DMS114 treated with DMSO at 0.1 percent for 48 hours (cell line): ENCODE measurements at regions not wholly inside any gene's neighbourhood (a gene's known extent, or its start where the extent isn't known, plus 50 kb on each side); places are given as distances from the start of the nearest gene placed in this dataset.
"Not testable (repeated sequence)": the region's sequence is repeated elsewhere in the genome, so short reads cannot be mapped to it uniquely, and the experiment has no call there.

Experiments used
- DNase-seq: peaks from one replicate; lab custom pipeline; 2025; ENCODE audit not compliant: unreplicated experiment; lab: John Stamatoyannopoulos, UW

- not testable (repeated sequence) for DNase-seq
Observed at GRCh38 chr6:77087794-77088318, 375.4 kb downstream of the HTR1B start.

- DNase-seq: no peak
Observed at GRCh38 chr6:77074037-77074713, 389.1 kb downstream of the HTR1B start.

- DNase-seq: no peak
Observed at GRCh38 chr6:77073410-77073760, 389.9 kb downstream of the HTR1B start.

- DNase-seq: no peak
Observed at GRCh38 chr6:77072694-77073409, 390.4 kb downstream of the HTR1B start.

GRCh38 chr6:77063494-77063893 is 399.8 kb downstream of the HTR1B start:
- DNase-seq: no peak

DNA sequence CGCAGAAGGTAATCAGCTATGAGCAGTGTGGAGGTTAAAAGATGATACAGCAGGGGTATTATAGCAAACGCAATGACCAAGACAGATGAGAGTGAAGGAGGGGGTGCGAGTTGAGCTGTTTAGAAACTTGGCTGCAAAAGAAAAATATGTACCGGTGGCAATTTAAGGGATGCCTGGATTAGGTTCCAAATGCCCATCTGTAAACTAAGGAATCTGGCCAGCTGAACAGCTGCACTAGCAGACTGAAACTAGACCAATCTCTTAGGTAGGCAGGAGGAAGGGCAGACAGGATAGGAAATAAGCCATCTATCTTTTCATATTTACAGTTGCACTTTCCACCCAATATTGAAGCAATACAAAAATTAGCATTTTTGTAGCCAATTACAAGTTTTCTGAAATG is 407.6 kb downstream of the HTR1B start:
- no peak for DNase-seq

- no peak for DNase-seq
Observed at GRCh38 chr6:77040568-77041195, 422.6 kb downstream of the HTR1B start.

GRCh38 chr6:77038807-77039206 is 424.5 kb downstream of the HTR1B start:
- no peak for DNase-seq

GRCh38 chr6:77037439-77037838 is 425.9 kb downstream of the HTR1B start:
- no peak for DNase-seq

DNA sequence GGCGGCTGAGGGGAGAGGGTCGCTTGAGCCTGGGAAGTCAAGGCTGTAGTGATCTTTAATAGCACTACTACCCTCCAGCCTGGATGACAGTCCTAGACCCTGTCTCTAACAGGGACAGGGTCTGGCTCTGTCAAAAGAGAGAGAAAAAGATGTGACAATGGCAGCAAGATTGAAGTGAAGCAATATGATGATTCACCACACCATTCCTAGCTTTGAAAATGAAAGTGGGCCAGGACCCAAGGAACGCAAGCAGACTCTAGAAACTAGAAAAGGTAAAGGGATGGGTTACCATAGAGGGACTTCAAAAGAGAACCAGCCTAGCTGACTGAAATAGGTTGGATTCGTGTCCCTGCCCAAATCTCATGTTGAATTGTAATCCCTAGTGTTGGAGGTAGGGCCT is 426.9 kb downstream of the HTR1B start:
- no peak for DNase-seq

GRCh38 chr6:77034161-77034560 is 429.1 kb downstream of the HTR1B start:
- DNase-seq: no peak

- DNase-seq: no peak
Observed at GRCh38 chr6:77030929-77031674, 432.2 kb downstream of the HTR1B start.

DNA sequence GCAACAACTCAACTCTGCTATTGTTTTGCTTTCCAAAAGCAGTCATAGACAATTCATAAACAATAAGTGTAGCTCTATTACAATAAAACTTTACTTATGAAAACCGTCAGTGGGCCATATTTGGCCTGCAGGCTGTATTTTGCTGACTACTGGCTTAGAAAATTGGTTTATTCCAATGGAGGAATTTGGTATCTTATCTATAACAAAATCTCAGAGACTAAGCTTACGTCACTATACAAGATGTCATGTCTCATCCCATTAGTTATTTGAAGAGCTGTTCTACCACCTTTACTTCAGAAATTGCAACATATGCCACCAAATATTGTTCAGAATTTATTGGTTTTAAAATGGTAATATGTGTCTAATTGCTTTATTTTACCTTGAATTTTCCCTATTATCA is 436.9 kb downstream of the HTR1B start:
- DNase-seq: no peak

GRCh38 chr6:77025736-77026223 is 437.5 kb downstream of the HTR1B start:
- DNase-seq: no peak

DNA sequence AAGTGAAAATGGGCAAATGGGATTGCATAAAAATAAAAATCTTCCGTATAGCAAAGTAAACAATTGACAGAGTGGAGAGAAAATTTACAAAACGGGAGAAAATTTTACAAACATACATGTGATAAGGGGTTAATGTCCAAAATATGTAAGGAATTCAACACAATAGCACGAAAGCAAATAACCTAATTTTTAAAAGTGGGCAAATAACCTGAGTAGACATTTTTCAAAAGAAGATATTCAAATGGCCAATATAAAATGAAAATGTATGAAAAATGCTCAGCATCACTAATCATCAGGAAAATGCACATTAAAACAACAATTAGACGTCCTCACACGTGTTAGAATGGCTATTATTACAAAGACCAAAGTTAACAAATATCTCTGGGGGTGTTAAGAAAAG is 441.5 kb downstream of the HTR1B start:
- no peak for DNase-seq

- no peak for DNase-seq
Observed at GRCh38 chr6:77021232-77021631, 442.1 kb downstream of the HTR1B start.

DNA sequence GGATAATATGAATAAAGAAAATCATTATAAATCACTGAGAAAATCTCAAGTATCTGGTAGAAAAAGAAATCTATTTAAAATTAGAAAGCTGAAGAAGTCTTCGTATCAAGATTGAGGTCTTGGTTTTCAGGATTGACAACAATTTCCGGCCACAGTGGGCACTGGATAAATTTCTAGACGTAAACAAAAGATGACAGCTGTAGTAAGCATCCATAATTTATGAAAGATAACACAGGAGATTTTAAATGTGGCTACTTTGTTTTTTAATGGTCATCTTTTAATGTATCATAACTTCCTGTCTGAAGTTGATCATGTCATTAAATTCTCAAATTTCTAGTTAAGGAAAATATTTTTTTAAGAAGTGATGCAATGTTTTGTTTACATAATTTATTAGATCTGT is 444.2 kb downstream of the HTR1B start:
- no peak for DNase-seq

GRCh38 chr6:77017537-77017936 is 445.8 kb downstream of the HTR1B start:
- DNase-seq: no peak

DNA sequence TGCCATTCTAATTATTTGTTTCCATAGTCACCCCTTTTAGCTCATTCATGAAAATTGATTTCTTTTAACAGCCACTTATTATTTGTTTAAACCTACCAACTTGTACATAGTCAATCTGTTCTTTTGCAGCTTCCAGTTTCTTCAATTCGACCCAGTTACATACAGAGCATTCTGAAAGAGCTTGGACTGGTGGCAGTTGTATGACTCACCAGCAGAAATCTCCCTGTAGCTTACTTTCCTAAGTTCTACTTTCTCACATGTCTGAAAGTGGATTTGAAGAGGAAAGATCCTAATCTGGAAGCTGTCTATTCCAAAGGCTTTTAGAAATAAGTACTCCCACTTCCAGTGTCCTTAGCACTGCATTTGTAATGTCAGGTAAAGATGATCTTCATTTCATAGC is 447.9 kb downstream of the HTR1B start:
- DNase-seq: no peak

- DNase-seq: no peak
Observed at GRCh38 chr6:77011929-77012545, 451.3 kb downstream of the HTR1B start.
